Dermis blood vessel endothelial cell (primary cell): ENCODE measurements at regions not wholly inside any gene's neighbourhood (a gene's known extent, or its start where the extent isn't known, plus 50 kb on each side); places are given as distances from the start of the nearest gene placed in this dataset.
"Not testable (repeated sequence)": the region's sequence is repeated elsewhere in the genome, so short reads cannot be mapped to it uniquely, and the experiment has no call there.

Experiments used
- DNase-seq: peaks from one replicate; pipeline ENCODE4 v3.0.0; 2010

- peak; percentile 38 for DNase-seq
Measured at GRCh38 chr1:234861024-234861620, 251.1 kb upstream of the IRF2BP2 start.

GRCh38 chr1:234858722-234859121 lies 248.7 kb upstream of the IRF2BP2 start:
- no peak for DNase-seq

- no peak for DNase-seq
Measured at GRCh38 chr1:234856845-234857245, 246.9 kb upstream of the IRF2BP2 start.

- no peak for DNase-seq
Measured at GRCh38 chr1:234855851-234856250, 245.9 kb upstream of the IRF2BP2 start.

GRCh38 chr1:234854645-234855039 lies 244.7 kb upstream of the IRF2BP2 start:
- no peak for DNase-seq

GRCh38 chr1:234853906-234854644 lies 244.1 kb upstream of the IRF2BP2 start:
- no peak for DNase-seq

GRCh38 chr1:234852659-234853058 lies 242.7 kb upstream of the IRF2BP2 start:
- no peak for DNase-seq

- DNase-seq = peak; percentile 44
Measured at GRCh38 chr1:234851450-234852438, 241.8 kb upstream of the IRF2BP2 start.

- peak; percentile 43 for DNase-seq
Measured at GRCh38 chr1:234849832-234850231, 239.9 kb upstream of the IRF2BP2 start.

- DNase-seq = no peak
Measured at GRCh38 chr1:234848972-234849649, 239.1 kb upstream of the IRF2BP2 start.

- DNase-seq = not testable (repeated sequence)
Measured at GRCh38 chr1:234846813-234847212, 236.8 kb upstream of the IRF2BP2 start.

GRCh38 chr1:234845836-234846235 lies 235.9 kb upstream of the IRF2BP2 start:
- DNase-seq = no peak

- DNase-seq = peak; percentile 23
Measured at GRCh38 chr1:234845097-234845660, 235.2 kb upstream of the IRF2BP2 start.

- peak; percentile 97 for DNase-seq
Measured at GRCh38 chr1:234844479-234845031, 234.6 kb upstream of the IRF2BP2 start.

GRCh38 chr1:234843946-234844345 lies 234.0 kb upstream of the IRF2BP2 start:
- no peak for DNase-seq

- DNase-seq = no peak
Measured at GRCh38 chr1:234842726-234843641, 233.0 kb upstream of the IRF2BP2 start.

- no peak for DNase-seq
Measured at GRCh38 chr1:234841710-234842231, 231.8 kb upstream of the IRF2BP2 start.

GRCh38 chr1:234841281-234841680 lies 231.3 kb upstream of the IRF2BP2 start:
- no peak for DNase-seq

- no peak for DNase-seq
Measured at GRCh38 chr1:234840843-234841242, 230.9 kb upstream of the IRF2BP2 start.

- DNase-seq = no peak
Measured at GRCh38 chr1:234840253-234840652, 230.3 kb upstream of the IRF2BP2 start.

GRCh38 chr1:234839663-234840062 lies 229.7 kb upstream of the IRF2BP2 start:
- DNase-seq = no peak
